SK-N-SH (cell line): ENCODE measurements at regions not wholly inside any gene's neighbourhood (a gene's known extent, or its start where the extent isn't known, plus 50 kb on each side); places are given as distances from the start of the nearest gene placed in this dataset.
"Not testable (repeated sequence)": the region's sequence is repeated elsewhere in the genome, so short reads cannot be mapped to it uniquely, and the experiment has no call there.

ENCODE experiments used
- CTCF ChIA-PET: fragments of 300-600, 350-600 bp; formaldehyde crosslinking; extraction: SDS; loops from one replicate; lab custom pipeline; 2021; lab: Yijun Ruan, JAX
- POLR2A ChIA-PET: fragments of 350-600 bp; sonication (Branson Sonifier 250); formaldehyde crosslinking; extraction: SDS; loops from one replicate; lab custom pipeline; 2020; ENCODE audit warnings: antibody characterized with exemption, inconsistent platforms; lab: Yijun Ruan, JAX
- DNase-seq: peaks from one replicate; pipeline ENCODE4 v3.0.0; 2012
- H2AFZ ChIP-seq: fragments of 200-600 bp; sonication (generic); 2 replicates; pipeline ENCODE4 v1.8.1; 2016; ENCODE audit warnings: antibody characterized with exemption, mild to moderate bottlenecking, low read depth
- H3F3A ChIP-seq: fragments of 200-600 bp; sonication (generic); replicated peaks from 2 replicates; pipeline ENCODE3; 2016; ENCODE audit warnings: antibody characterized with exemption, mild to moderate bottlenecking; ENCODE audit not compliant: insufficient read depth
- H3K27ac ChIP-seq, 2 experiments: fragments of 200-500 bp in 1 of 2; fragments of 200-600 bp in 1 of 2; sonication (Bioruptor generic) in 1 of 2; sonication (generic), shearing (Covaris generic) in 1 of 2; 2 replicates each; pipeline versions ENCODE4 v1.5.1 to v1.6.1; 2014 to 2016; ENCODE audit warnings: low read depth in 2 of 2, inconsistent platforms in 1 of 2, low read length in 1 of 2, mild to moderate bottlenecking in 1 of 2, mixed read lengths in 1 of 2
- H3K27me3 ChIP-seq: fragments of 200-600 bp; sonication (generic), shearing (Covaris generic); 2 replicates; pipeline ENCODE4 v1.6.1; 2016; ENCODE audit warnings: mixed run types; ENCODE audit not compliant: insufficient read depth
- H3K36me3 ChIP-seq, 2 experiments: fragments of 200-500 bp in 1 of 2; fragments of 200-600 bp in 1 of 2; sonication (Bioruptor generic) in 1 of 2; sonication (generic) in 1 of 2; replicated peaks in 1 of 2; 2 replicates each; pipeline versions ENCODE3 to v1.5.1; 2014 to 2016; ENCODE audit warnings: low read length in 1 of 2, mild to moderate bottlenecking in 1 of 2; ENCODE audit not compliant: insufficient read depth in 2 of 2, control insufficient read depth in 1 of 2
- H3K4me1 ChIP-seq, 2 experiments: fragments of 200-500 bp in 1 of 2; fragments of 200-600 bp in 1 of 2; sonication (Bioruptor generic) in 1 of 2; sonication (generic), shearing (Covaris generic) in 1 of 2; 2 replicates each; pipeline versions ENCODE4 v1.5.1 to v1.6.1; 2014 to 2016; ENCODE audit warnings: low read depth in 1 of 2, low read length in 1 of 2, mixed run types in 1 of 2; ENCODE audit not compliant: insufficient read depth in 2 of 2, control insufficient read depth in 1 of 2
- H3K4me2 ChIP-seq: fragments of 200-600 bp; sonication (generic), shearing (Covaris generic); 2 replicates; pipeline ENCODE4 v1.6.1; 2017; ENCODE audit warnings: mixed run types
- H3K4me3 ChIP-seq, 2 experiments: fragments of 200-500 bp in 1 of 2; fragments of 200-600 bp in 1 of 2; sonication (Bioruptor generic) in 1 of 2; sonication (generic), shearing (Covaris generic) in 1 of 2; 2 replicates each; pipeline versions ENCODE4 v1.5.1 to v1.8.1; 2014 to 2016; ENCODE audit warnings: low read depth in 2 of 2, inconsistent platforms in 1 of 2, low read length in 1 of 2, mild to moderate bottlenecking in 1 of 2, mixed read lengths in 1 of 2, moderate library complexity in 1 of 2
- H3K79me2 ChIP-seq: fragments of 200-600 bp; sonication (generic); 2 replicates; pipeline ENCODE4 v1.8.1; 2017; ENCODE audit warnings: mild to moderate bottlenecking; ENCODE audit not compliant: insufficient read depth
- H3K9ac ChIP-seq: fragments of 200-600 bp; sonication (generic); 2 replicates; pipeline ENCODE4 v1.6.1; 2017; ENCODE audit warnings: mixed run types
- H3K9me2 ChIP-seq: fragments of 200-600 bp; sonication (generic); 2 replicates; pipeline ENCODE4 v1.6.1; 2017; ENCODE audit warnings: mixed run types
- H3K9me3 ChIP-seq: fragments of 200-600 bp; sonication (generic); 2 replicates; pipeline ENCODE4 v1.6.1; 2017; ENCODE audit warnings: mixed run types, mild to moderate bottlenecking, moderate library complexity
- H4K20me1 ChIP-seq: fragments of 200-600 bp; sonication (generic); 2 replicates; pipeline ENCODE4 v1.6.1; 2017; ENCODE audit warnings: mild to moderate bottlenecking, mixed run types; ENCODE audit not compliant: insufficient read depth
- CHD2 ChIP-seq: fragments of 150-350 bp; IDR thresholded peaks from 2 replicates; pipeline ENCODE4 v1.6.1; 2018; ENCODE audit warnings: low read length; ENCODE audit not compliant: partially characterized antibody
- EP300 ChIP-seq, 2 experiments: IDR thresholded peaks; 2 replicates each; pipeline versions ENCODE4 v1.4.0 to v1.6.1; 2012; ENCODE audit warnings: borderline replicate concordance in 1 of 2, low read depth in 1 of 2, low read length in 1 of 2
- EZH2phosphoT487 ChIP-seq: fragments of 200-600 bp; sonication (generic); IDR thresholded peaks from 2 replicates; pipeline ENCODE4 v1.6.1; 2017; ENCODE audit warnings: low read depth, mixed run types, mild to moderate bottlenecking, antibody characterized with exemption, moderate library complexity, borderline replicate concordance
- FOSL2 ChIP-seq: IDR thresholded peaks from 2 replicates; pipeline ENCODE4 v1.4.0; 2012; ENCODE audit warnings: low read depth, mild to moderate bottlenecking, moderate library complexity, borderline replicate concordance
- FOXJ3 ChIP-seq: sonication (generic); formaldehyde crosslinking; IDR thresholded peaks from 2 replicates; pipeline ENCODE4 v1.5.1; 2020; ENCODE audit warnings: mild to moderate bottlenecking, missing genetic modification reagents
- GABPA ChIP-seq: IDR thresholded peaks from 2 replicates; pipeline ENCODE4 v1.4.0; 2012; ENCODE audit warnings: low read depth, mild to moderate bottlenecking
- JUND ChIP-seq: IDR thresholded peaks from 2 replicates; pipeline ENCODE4 v1.4.0; 2012
- MEF2A ChIP-seq: IDR thresholded peaks from 2 replicates; pipeline ENCODE4 v1.4.0; 2012; ENCODE audit warnings: low read depth, borderline replicate concordance
- MXI1 ChIP-seq: IDR thresholded peaks from 2 replicates; pipeline ENCODE4 v1.6.1; 2012; ENCODE audit warnings: mild to moderate bottlenecking, low read depth, low read length, improper control_type of control experiment
- NRF1 ChIP-seq: IDR thresholded peaks from 2 replicates; pipeline ENCODE4 v1.6.1; 2012; ENCODE audit warnings: low read depth, mild to moderate bottlenecking, low read length
- RAD21 ChIP-seq: IDR thresholded peaks from 2 replicates; pipeline ENCODE4 v1.6.1; 2012; ENCODE audit warnings: mild to moderate bottlenecking, low read length
- RFX5 ChIP-seq: IDR thresholded peaks from 2 replicates; pipeline ENCODE4 v1.6.1; 2012; ENCODE audit warnings: mild to moderate bottlenecking, improper control_type of control experiment, low read length
- SIN3A ChIP-seq: IDR thresholded peaks from 2 replicates; pipeline ENCODE4 v1.6.1; 2012; ENCODE audit warnings: low read depth, mild to moderate bottlenecking, low read length, moderate library complexity, borderline replicate concordance
- SMC3 ChIP-seq: IDR thresholded peaks from 2 replicates; pipeline ENCODE4 v1.6.1; 2012; ENCODE audit warnings: low read depth, low read length, improper control_type of control experiment
- YY1 ChIP-seq: IDR thresholded peaks from 2 replicates; pipeline ENCODE4 v1.4.0; 2012; ENCODE audit warnings: low read depth, mild to moderate bottlenecking
- WGBS: methylation state at CpG from one replicate; pipeline ENCODE4 v1.1.6; 2017; ENCODE audit warnings: low lambda C conversion rate; 5-methylcytosine and 5-hydroxymethylcytosine counted together
- TF ChIP-seq, protein P1 (sequence below): IDR thresholded peaks from 2 replicates; pipeline ENCODE4 v1.4.0; 2012; ENCODE audit warnings: low read depth
- TF ChIP-seq, protein P2 (sequence below): IDR thresholded peaks from 2 replicates; pipeline ENCODE4; 2012
- TF ChIP-seq, protein P3 (sequence below): fragments of 150-350 bp; IDR thresholded peaks from 2 replicates; pipeline ENCODE4 v1.6.1; 2016; ENCODE audit warnings: mild to moderate bottlenecking, low read depth, low read length
- TF ChIP-seq, protein P4 (sequence below): IDR thresholded peaks from 2 replicates; pipeline ENCODE4 v1.4.0; 2012; ENCODE audit warnings: low read depth, borderline replicate concordance

DNA sequence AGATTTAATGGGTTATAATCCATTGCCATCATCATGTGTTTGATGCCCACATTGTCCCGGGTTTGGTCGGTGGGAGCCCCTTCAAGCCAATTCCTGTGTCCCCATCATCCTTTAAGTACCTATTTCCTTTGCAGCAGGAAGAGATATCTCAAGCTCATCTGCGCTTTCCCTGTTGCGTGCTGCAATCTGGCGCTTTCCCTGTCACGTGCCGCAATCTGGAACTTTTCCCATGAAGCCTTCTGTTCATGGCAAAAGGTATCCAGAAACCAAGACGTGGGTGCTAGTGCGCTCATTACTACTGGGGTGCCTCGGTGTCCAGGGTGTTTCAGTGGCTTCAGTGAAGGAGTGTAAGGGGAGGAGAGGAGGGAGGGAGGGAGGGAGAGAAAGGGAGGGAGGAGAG, 174.6 kb upstream of the ZNF469 start:
- Histone ChIP-seq H3K27me3 (no peaks in the 10 kb centered on the region; the same call in 1 of the 2 replicates), H3K79me2 (no peaks in the 10 kb centered on the region), H3K9ac (no peak overlapping the region), H3F3A (no peaks in the 10 kb centered on the region), H3K4me2 (no peak overlapping the region), H3K4me3 (no peak overlapping the region), H4K20me1 (no peaks in the 10 kb centered on the region), H3K36me3 (no peaks in the 10 kb centered on the region), H3K4me1 (no peaks in the 10 kb centered on the region; a peak in 1 of 4 replicates), H2AFZ (no peak overlapping the region), H3K27ac (no peak overlapping the region), H3K9me3 (no peaks in the 10 kb centered on the region), H3K9me2 (no peaks in the 10 kb centered on the region)
- 83% methylated on average over 10 of the region's 10 CpGs for WGBS
- no peak for DNase-seq
- TF ChIP-seq JUND (no peak), EP300 (IDR thresholded peaks at IDR 0.05; ENCODE audit: borderline replicate concordance in 1 of 2, low read depth in 1 of 2, low read length in 1 of 2) (no peak), SIN3A (no peak), EZH2phosphoT487 (no peak), GABPA (no peak), CHD2 (no peak), RFX5 (no peak), MEF2A (no peak), FOSL2 (no peak), YY1 (no peak), RAD21 (no peak), MXI1 (no peak), NRF1 (no peak), FOXJ3 (CRISPR knock-in tag) (no peak), SMC3 (no peak)
- TF ChIP-seq, protein P1, sequence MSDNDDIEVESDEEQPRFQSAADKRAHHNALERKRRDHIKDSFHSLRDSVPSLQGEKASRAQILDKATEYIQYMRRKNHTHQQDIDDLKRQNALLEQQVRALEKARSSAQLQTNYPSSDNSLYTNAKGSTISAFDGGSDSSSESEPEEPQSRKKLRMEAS = no peak
- TF ChIP-seq, protein P2, sequence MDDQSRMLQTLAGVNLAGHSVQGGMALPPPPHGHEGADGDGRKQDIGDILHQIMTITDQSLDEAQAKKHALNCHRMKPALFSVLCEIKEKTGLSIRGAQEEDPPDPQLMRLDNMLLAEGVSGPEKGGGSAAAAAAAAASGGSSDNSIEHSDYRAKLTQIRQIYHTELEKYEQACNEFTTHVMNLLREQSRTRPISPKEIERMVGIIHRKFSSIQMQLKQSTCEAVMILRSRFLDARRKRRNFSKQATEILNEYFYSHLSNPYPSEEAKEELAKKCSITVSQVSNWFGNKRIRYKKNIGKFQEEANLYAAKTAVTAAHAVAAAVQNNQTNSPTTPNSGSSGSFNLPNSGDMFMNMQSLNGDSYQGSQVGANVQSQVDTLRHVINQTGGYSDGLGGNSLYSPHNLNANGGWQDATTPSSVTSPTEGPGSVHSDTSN = no peak
- TF ChIP-seq, protein P3, sequence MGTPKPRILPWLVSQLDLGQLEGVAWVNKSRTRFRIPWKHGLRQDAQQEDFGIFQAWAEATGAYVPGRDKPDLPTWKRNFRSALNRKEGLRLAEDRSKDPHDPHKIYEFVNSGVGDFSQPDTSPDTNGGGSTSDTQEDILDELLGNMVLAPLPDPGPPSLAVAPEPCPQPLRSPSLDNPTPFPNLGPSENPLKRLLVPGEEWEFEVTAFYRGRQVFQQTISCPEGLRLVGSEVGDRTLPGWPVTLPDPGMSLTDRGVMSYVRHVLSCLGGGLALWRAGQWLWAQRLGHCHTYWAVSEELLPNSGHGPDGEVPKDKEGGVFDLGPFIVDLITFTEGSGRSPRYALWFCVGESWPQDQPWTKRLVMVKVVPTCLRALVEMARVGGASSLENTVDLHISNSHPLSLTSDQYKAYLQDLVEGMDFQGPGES = no peak
- TF ChIP-seq, protein P4, sequence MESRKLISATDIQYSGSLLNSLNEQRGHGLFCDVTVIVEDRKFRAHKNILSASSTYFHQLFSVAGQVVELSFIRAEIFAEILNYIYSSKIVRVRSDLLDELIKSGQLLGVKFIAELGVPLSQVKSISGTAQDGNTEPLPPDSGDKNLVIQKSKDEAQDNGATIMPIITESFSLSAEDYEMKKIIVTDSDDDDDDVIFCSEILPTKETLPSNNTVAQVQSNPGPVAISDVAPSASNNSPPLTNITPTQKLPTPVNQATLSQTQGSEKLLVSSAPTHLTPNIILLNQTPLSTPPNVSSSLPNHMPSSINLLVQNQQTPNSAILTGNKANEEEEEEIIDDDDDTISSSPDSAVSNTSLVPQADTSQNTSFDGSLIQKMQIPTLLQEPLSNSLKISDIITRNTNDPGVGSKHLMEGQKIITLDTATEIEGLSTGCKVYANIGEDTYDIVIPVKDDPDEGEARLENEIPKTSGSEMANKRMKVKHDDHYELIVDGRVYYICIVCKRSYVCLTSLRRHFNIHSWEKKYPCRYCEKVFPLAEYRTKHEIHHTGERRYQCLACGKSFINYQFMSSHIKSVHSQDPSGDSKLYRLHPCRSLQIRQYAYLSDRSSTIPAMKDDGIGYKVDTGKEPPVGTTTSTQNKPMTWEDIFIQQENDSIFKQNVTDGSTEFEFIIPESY = no peak
- ChIA-PET POLR2A (no interaction called here), CTCF (no interaction called here)

DNA sequence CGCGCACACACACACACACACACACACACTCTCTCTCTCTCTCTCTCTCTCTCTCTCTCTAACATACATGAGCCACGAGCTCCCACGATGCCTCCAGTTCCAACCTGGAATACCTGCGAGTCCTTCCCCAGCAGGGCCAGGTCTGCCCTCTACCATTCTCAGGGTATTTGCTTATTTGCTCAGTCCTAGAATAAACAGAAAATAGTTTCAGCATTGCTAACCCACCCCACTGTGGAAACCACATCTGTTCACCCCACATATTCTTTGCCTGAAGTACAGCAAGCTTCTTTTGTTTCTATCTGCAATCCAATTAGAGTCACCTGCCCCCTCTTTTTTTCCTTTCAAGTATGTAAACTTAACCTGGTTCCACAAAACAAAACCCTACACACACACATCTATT, 174.0 kb upstream of the ZNF469 start:
- H3K4me2 ChIP-seq, H3K9me2 ChIP-seq, H3K27me3 ChIP-seq, H3K27ac ChIP-seq, H3K4me3 ChIP-seq, H3K79me2 ChIP-seq, H3K36me3 ChIP-seq, CTCF ChIA-PET, H3K9ac ChIP-seq, H4K20me1 ChIP-seq, H2AFZ ChIP-seq, H3K9me3 ChIP-seq, H3F3A ChIP-seq, DNase-seq, POLR2A ChIA-PET, H3K4me1 ChIP-seq: not testable (repeated sequence)
- 51% methylated on average over 5 of the region's 5 CpGs for WGBS

DNA sequence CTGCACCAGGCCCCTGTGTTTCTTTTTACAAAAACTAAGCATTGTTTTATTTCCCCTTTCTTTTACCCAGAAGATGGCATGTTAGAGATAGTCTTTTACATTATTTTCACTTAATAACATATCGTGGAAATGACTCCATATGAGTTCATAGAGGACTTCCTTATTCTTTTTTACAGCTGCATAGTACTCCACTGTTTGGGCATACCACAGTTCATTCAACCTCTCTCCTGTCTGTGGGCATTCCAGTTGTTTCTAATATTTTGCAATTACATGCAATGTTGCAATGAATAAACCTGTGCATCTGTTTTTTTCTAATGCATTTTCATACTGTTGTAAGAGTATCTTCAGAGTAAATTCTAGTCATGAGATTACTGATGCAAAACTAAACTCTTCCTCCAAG, 173.2 kb upstream of the ZNF469 start:
- H3F3A ChIP-seq, H3K9ac ChIP-seq, H3K4me2 ChIP-seq, CTCF ChIA-PET, H3K27me3 ChIP-seq, POLR2A ChIA-PET, H3K9me3 ChIP-seq, H3K4me1 ChIP-seq, H3K4me3 ChIP-seq, H3K9me2 ChIP-seq, H3K79me2 ChIP-seq, H3K27ac ChIP-seq, H3K36me3 ChIP-seq, DNase-seq, H2AFZ ChIP-seq, H4K20me1 ChIP-seq: not testable (repeated sequence)
- 34% methylated on average over 1 of the region's 1 CpG for WGBS
